Chondrocyte (in vitro differentiated cells): ENCODE measurements at regions not wholly inside any gene's neighbourhood (a gene's known extent, or its start where the extent isn't known, plus 50 kb on each side); places are given as distances from the start of the nearest gene placed in this dataset.

Source experiments
- DNase-seq: peaks from one replicate; pipeline ENCODE4 v3.0.0; 2021; ENCODE audit warnings: mixed read lengths, low spot score
- H3K27ac Mint-ChIP-seq: one replicate; pipeline ENCODE4 v1.8.0; 2021; ENCODE audit warnings: mild to moderate bottlenecking, moderate library complexity, mixed read lengths; ENCODE audit not compliant: unreplicated experiment
- H3K27me3 Mint-ChIP-seq: 2 replicates; pipeline ENCODE4 v1.8.0; 2021; ENCODE audit warnings: low read depth, mixed read lengths
- H3K36me3 Mint-ChIP-seq: 2 replicates; pipeline ENCODE4 v1.8.0; 2021; ENCODE audit warnings: low read depth, mixed read lengths
- H3K4me1 Mint-ChIP-seq: 2 replicates; pipeline ENCODE4 v1.8.0; 2021; ENCODE audit warnings: low read depth, mild to moderate bottlenecking, mixed read lengths
- H3K4me3 Mint-ChIP-seq: one replicate; pipeline ENCODE4 v1.8.0; 2021; ENCODE audit warnings: mild to moderate bottlenecking, moderate library complexity, mixed read lengths; ENCODE audit not compliant: unreplicated experiment
- H3K9me3 Mint-ChIP-seq: 2 replicates; pipeline ENCODE4 v1.8.0; 2021; ENCODE audit warnings: low read depth, mixed read lengths
- CTCF ChIP-seq: fragments of 200-600 bp; sonication (generic); IDR thresholded peaks from 2 replicates; pipeline ENCODE4 v1.5.0; 2021; ENCODE audit warnings: antibody characterized with exemption, mild to moderate bottlenecking, moderate library complexity

- DNase-seq: no peak
- TF ChIP-seq CTCF: no peak
- H3K4me3 Mint-ChIP-seq: no peak overlapping the region
- no peak overlapping the region for H3K27ac Mint-ChIP-seq
- no peaks in the 10 kb centered on the region for H3K36me3 Mint-ChIP-seq
- no peaks in the 10 kb centered on the region for H3K27me3 Mint-ChIP-seq
- peaks cover 3% of the 10 kb centered on the region for H3K9me3 Mint-ChIP-seq
- no peaks in the 10 kb centered on the region for H3K4me1 Mint-ChIP-seq
Measured at GRCh38 chr6:92289831-92290230, 1129.5 kb downstream of the EPHA7 start.

DNA sequence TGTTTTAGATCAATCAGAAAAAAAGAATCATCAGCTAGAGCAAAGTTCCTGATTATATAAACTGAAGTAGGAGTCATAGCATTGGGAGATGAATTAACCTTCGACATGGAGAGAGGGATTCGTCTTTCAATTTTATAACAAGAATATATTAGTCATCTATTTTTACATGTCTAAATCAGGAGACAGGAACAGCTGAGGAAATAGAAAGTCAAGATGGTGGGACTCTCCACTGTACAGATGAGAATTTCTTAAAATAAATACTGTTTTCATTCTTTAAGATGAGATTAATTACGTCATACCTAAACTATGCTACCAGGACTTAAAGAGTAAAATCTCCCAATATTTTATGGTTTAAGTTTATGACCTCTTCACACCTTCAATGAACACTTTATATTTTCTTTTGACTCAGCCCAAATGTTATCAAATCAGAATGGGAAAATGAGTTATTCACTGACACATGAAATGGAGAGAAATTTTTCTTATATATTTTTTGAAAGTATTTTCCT lies 1137.7 kb downstream of the EPHA7 start:
- H3K27ac Mint-ChIP-seq: peak overlapping the region; percentile 60

DNA sequence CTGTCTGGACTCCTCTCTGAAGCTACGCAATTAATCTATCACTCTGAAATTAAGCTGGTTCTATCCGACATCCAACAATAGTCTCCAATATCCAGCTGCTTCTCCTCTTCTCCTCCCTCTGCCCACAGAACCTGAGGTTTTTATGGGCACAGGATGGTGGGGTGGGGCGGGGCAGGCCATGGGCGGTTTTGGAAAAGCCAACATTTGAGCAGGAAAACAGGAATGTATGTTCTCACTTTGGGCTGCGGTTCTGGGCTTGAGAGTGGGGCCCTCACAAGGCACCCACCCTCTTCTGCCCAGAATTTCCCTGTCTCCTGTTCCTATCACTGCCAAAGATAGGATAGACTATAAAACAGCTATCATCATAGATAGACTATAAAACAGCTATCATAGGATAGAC lies 1144.2 kb downstream of the EPHA7 start:
- Mint-ChIP-seq H3K36me3 (no peaks in the 10 kb centered on the region), H3K4me1 (no peaks in the 10 kb centered on the region), H3K4me3 (no peak overlapping the region), H3K27ac (no peak overlapping the region), H3K9me3 (no peaks in the 10 kb centered on the region), H3K27me3 (no peaks in the 10 kb centered on the region)
- no peak for DNase-seq
- TF ChIP-seq CTCF: no peak

More for the DNA sequence above, 1137.7 kb downstream of the EPHA7 start:
- H3K4me1 Mint-ChIP-seq: peaks cover 24% of the 10 kb centered on the region
- no peaks in the 10 kb centered on the region for H3K36me3 Mint-ChIP-seq
- H3K9me3 Mint-ChIP-seq: no peaks in the 10 kb centered on the region
- H3K27me3 Mint-ChIP-seq: no peaks in the 10 kb centered on the region
- H3K4me3 Mint-ChIP-seq: no peak overlapping the region
- no peak for DNase-seq
- TF ChIP-seq CTCF: no peak

DNA sequence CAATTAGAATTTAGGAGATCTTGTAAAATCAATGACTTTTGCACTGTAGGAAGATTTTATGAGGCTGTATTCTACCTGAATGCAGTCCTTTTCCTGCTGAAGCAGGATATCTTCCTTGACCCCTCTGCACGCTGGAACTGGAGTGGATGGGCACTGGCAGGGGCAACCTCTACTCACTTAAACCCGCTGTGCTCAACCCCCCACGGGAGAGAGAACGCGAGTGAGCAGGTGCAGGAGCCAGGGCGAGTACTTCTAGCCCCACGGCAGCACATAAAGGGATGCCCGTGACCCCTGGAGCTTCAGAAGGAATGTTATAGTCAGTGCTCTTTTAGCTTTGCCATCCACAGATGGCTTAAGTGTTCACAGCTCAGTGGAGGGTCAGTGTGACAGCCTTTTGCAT lies 1144.8 kb downstream of the EPHA7 start:
- H3K9me3 Mint-ChIP-seq: no peaks in the 10 kb centered on the region
- TF ChIP-seq CTCF: no peak
- peak; percentile 51 for DNase-seq
- no peaks in the 10 kb centered on the region for H3K27me3 Mint-ChIP-seq
- H3K27ac Mint-ChIP-seq: no peak overlapping the region
- no peak overlapping the region for H3K4me3 Mint-ChIP-seq
- H3K4me1 Mint-ChIP-seq: no peaks in the 10 kb centered on the region
- no peaks in the 10 kb centered on the region for H3K36me3 Mint-ChIP-seq

GRCh38 chr6:92273694-92274093 lies 1145.7 kb downstream of the EPHA7 start:
- no peak overlapping the region for H3K4me3 Mint-ChIP-seq
- H3K4me1 Mint-ChIP-seq: no peaks in the 10 kb centered on the region
- H3K27me3 Mint-ChIP-seq: no peaks in the 10 kb centered on the region
- H3K36me3 Mint-ChIP-seq: no peaks in the 10 kb centered on the region
- DNase-seq: no peak
- no peak for TF ChIP-seq CTCF
- H3K9me3 Mint-ChIP-seq: no peaks in the 10 kb centered on the region
- H3K27ac Mint-ChIP-seq: no peak overlapping the region
